Fibroblast of peridontal ligament (primary cell): ENCODE measurements at regions not wholly inside any gene's neighbourhood (a gene's known extent, or its start where the extent isn't known, plus 50 kb on each side); places are given as distances from the start of the nearest gene placed in this dataset.
A peak's percentile ranks its signal among the peaks of the same experiment; 100 is the strongest.
"Not testable (repeated sequence)": the region's sequence is repeated elsewhere in the genome, so short reads cannot be mapped to it uniquely, and the experiment has no call there.

Experiments
- DNase-seq: peaks from one replicate; pipeline ENCODE4 v3.0.0-alpha.2; 2010; ENCODE audit errors: extremely low read depth

- peak; percentile 69 for DNase-seq
Measured at GRCh38 chrX:9342561-9343051, 122.3 kb upstream of the TBL1X start.

- no peak for DNase-seq
Measured at GRCh38 chrX:9343971-9344370, 120.9 kb upstream of the TBL1X start.

GRCh38 chrX:9345957-9346356 lies 118.9 kb upstream of the TBL1X start:
- no peak for DNase-seq

GRCh38 chrX:9349572-9350494 lies 115.0 kb upstream of the TBL1X start:
- DNase-seq = no peak

- no peak for DNase-seq
Measured at GRCh38 chrX:9351126-9351525, 113.7 kb upstream of the TBL1X start.

GRCh38 chrX:9352243-9352642 lies 112.6 kb upstream of the TBL1X start:
- DNase-seq = no peak

- DNase-seq = peak; percentile 85
Measured at GRCh38 chrX:9352694-9353411, 112.0 kb upstream of the TBL1X start.

GRCh38 chrX:9354918-9355317 lies 109.9 kb upstream of the TBL1X start:
- no peak for DNase-seq

- DNase-seq = no peak
Measured at GRCh38 chrX:9355739-9356138, 109.1 kb upstream of the TBL1X start.

GRCh38 chrX:9356846-9357245 lies 108.0 kb upstream of the TBL1X start:
- peak; percentile 27 for DNase-seq

- no peak for DNase-seq
Measured at GRCh38 chrX:9357518-9358114, 107.2 kb upstream of the TBL1X start.

- peak; percentile 23 for DNase-seq
Measured at GRCh38 chrX:9362363-9362928, 102.4 kb upstream of the TBL1X start.

GRCh38 chrX:9367421-9367820 lies 97.4 kb upstream of the TBL1X start:
- no peak for DNase-seq

GRCh38 chrX:9368262-9368661 lies 96.6 kb upstream of the TBL1X start:
- DNase-seq = no peak

GRCh38 chrX:9369802-9370291 lies 95.0 kb upstream of the TBL1X start:
- DNase-seq = peak; percentile 67

GRCh38 chrX:9370893-9371292 lies 94.0 kb upstream of the TBL1X start:
- peak; percentile 84 for DNase-seq

- DNase-seq = no peak
Measured at GRCh38 chrX:9372866-9373265, 92.0 kb upstream of the TBL1X start.

- no peak for DNase-seq
Measured at GRCh38 chrX:9373789-9374188, 91.1 kb upstream of the TBL1X start.

- no peak for DNase-seq
Measured at GRCh38 chrX:9374555-9374954, 90.3 kb upstream of the TBL1X start.

- DNase-seq = no peak
Measured at GRCh38 chrX:9376111-9376510, 88.7 kb upstream of the TBL1X start.

GRCh38 chrX:9377216-9377615 lies 87.6 kb upstream of the TBL1X start:
- not testable (repeated sequence) for DNase-seq
